ENCODE measurements at regions not wholly inside any gene's neighbourhood (a gene's known extent, or its start where the extent isn't known, plus 50 kb on each side); places are given as distances from the start of the nearest gene placed in this dataset.

GRCh38 chr7:115724400-115725056, 306.0 kb downstream of the TFEC start:
- CTCF ChIA-PET: interaction anchor here (0.6 to 1.6 kb wide), 4 partner anchors 16 to 186 kb away, joined by 3 to 4 read pairs (median 3); no protein-coding TSS in a partner anchor
- Histone ChIP-seq H2AFZ (ENCODE audit: low read depth, low read length) (no peak overlapping the region), H3K9me1 (replicated peaks; ENCODE audit: control insufficient read depth, extremely low read depth, insufficient read depth, low read length) (no peaks in the 10 kb centered on the region), H3K79me2 (ENCODE audit: control insufficient read depth, insufficient read depth, low read length) (no peaks in the 10 kb centered on the region), H3K4me1 (ENCODE audit: control insufficient read depth, extremely low read depth, insufficient read depth, low read length) (no peaks in the 10 kb centered on the region), H3K27me3 (ENCODE audit: control insufficient read depth in 2 of 2, insufficient read depth in 2 of 2, low read length in 2 of 2) (no peaks in the 10 kb centered on the region), H4K20me1 (replicated peaks; ENCODE audit: control insufficient read depth, extremely low read depth, insufficient read depth, low read length) (no peaks in the 10 kb centered on the region), H3K9ac (replicated peaks; ENCODE audit: extremely low read depth, insufficient read depth, low read length) (no peak overlapping the region), H3K36me3 (ENCODE audit: control insufficient read depth in 2 of 2, extremely low read depth in 1 of 2, insufficient read depth in 2 of 2, low read length in 2 of 2) (no peaks in the 10 kb centered on the region), H3K4me3 (replicated peaks in 1 of 3; ENCODE audit: insufficient read depth in 1 of 3, low read depth in 1 of 3, low read length in 3 of 3) (no peak overlapping the region), H3K27ac (ENCODE audit: insufficient read depth, low read depth, low read length) (no peak overlapping the region), H3K9me3 (replicated peaks; ENCODE audit: control insufficient read depth, insufficient read depth, low read length) (no peaks in the 10 kb centered on the region), H3K4me2 (ENCODE audit: insufficient read depth, low read length) (no peak overlapping the region)
- intact Hi-C loops (cut with micrococcal nuclease) (no loop called here), dilution Hi-C loops (cut with MboI; ENCODE audit: extremely low pct_ligation_motif_present, low sequenced_read_pairs) (no loop called here)
- BruUV-seq (replicated peaks): no TSS peak
- DNase-seq (ENCODE audit: low read depth, low spot score): peak; percentile 52
- no peak for FAIRE-seq
- POLR2A ChIA-PET: no interaction called here
- TF ChIP-seq MYC (IDR thresholded peaks at IDR 0.05; ENCODE audit: low read depth, low read length) (no peak), FOS (IDR thresholded peaks at IDR 0.05; ENCODE audit: borderline replicate concordance, insufficient read depth, low read length) (no peak), JUN (IDR thresholded peaks at IDR 0.05; ENCODE audit: borderline replicate concordance, insufficient read depth, insufficient read length, low read depth) (no peak), POLR2A (IDR thresholded peaks at IDR 0.05; ENCODE audit: low read depth, low read length) (no peak), CTCF (IDR thresholded peaks at IDR 0.05; ENCODE audit: extremely low read depth in 1 of 2, insufficient read depth in 1 of 2, low read depth in 1 of 2, low read length in 2 of 2) (no peak), POLR2AphosphoS5 (IDR thresholded peaks at IDR 0.05; ENCODE audit: insufficient read depth, low read depth, low read length) (no peak), EZH2 (IDR thresholded peaks at IDR 0.05; ENCODE audit: borderline replicate concordance, low read depth, low read length, severe bottlenecking) (no peak), MAX (IDR thresholded peaks at IDR 0.05; ENCODE audit: insufficient read depth, insufficient read length) (no peak), GATA2 (IDR thresholded peaks at IDR 0.05; ENCODE audit: insufficient read depth, insufficient read length, low read depth, low read length) (no peak)

Measured in endothelial cell of umbilical vein (primary cell).